ENCODE measurements at regions not wholly inside any gene's neighbourhood (a gene's known extent, or its start where the extent isn't known, plus 50 kb on each side); places are given as distances from the start of the nearest gene placed in this dataset.

DNA sequence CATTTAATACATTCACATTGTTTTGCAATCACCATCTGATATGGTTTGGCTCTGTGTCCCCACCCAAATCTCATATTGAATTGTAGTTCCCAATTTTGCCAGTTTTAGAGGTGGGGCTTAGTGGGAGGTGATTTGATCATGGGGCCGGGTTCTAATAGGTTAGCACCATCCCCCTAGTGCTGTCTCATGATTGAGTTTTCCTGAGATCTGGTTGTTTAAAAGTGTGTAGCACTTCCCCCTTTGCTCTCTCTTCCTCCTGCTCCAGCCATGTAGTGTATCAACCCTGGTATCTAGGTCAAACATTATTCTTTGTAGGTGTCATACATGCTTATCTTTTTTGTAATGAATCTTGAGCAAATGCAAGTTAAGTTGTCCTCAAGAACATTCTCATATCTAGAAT is 83.3 kb upstream of the KIT start:
- TF ChIP-seq, protein P1, sequence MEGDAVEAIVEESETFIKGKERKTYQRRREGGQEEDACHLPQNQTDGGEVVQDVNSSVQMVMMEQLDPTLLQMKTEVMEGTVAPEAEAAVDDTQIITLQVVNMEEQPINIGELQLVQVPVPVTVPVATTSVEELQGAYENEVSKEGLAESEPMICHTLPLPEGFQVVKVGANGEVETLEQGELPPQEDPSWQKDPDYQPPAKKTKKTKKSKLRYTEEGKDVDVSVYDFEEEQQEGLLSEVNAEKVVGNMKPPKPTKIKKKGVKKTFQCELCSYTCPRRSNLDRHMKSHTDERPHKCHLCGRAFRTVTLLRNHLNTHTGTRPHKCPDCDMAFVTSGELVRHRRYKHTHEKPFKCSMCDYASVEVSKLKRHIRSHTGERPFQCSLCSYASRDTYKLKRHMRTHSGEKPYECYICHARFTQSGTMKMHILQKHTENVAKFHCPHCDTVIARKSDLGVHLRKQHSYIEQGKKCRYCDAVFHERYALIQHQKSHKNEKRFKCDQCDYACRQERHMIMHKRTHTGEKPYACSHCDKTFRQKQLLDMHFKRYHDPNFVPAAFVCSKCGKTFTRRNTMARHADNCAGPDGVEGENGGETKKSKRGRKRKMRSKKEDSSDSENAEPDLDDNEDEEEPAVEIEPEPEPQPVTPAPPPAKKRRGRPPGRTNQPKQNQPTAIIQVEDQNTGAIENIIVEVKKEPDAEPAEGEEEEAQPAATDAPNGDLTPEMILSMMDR (IDR thresholded peaks at IDR 0.05): no peak
- TF ChIP-seq POLR2A (IDR thresholded peaks at IDR 0.05; ENCODE audit: low read length) (no peak), MYC (IDR thresholded peaks at IDR 0.05; ENCODE audit: borderline replicate concordance, low read length) (no peak), JUNB (IDR thresholded peaks at IDR 0.05) (no peak), CBX2 (IDR thresholded peaks at IDR 0.05; ENCODE audit: borderline replicate concordance, low read depth) (no peak)

Data from A549 (cell line).